NCI-H1436 treated with DMSO at 0.1 percent for 48 hours (cell line): ENCODE measurements at regions not wholly inside any gene's neighbourhood (a gene's known extent, or its start where the extent isn't known, plus 50 kb on each side); places are given as distances from the start of the nearest gene placed in this dataset.
A peak's percentile ranks its signal among the peaks of the same experiment; 100 is the strongest.
"Not testable (repeated sequence)": the region's sequence is repeated elsewhere in the genome, so short reads cannot be mapped to it uniquely, and the experiment has no call there.

ENCODE experiments used
- DNase-seq: peaks from one replicate; lab custom pipeline; 2025; lab: John Stamatoyannopoulos, UW

DNA sequence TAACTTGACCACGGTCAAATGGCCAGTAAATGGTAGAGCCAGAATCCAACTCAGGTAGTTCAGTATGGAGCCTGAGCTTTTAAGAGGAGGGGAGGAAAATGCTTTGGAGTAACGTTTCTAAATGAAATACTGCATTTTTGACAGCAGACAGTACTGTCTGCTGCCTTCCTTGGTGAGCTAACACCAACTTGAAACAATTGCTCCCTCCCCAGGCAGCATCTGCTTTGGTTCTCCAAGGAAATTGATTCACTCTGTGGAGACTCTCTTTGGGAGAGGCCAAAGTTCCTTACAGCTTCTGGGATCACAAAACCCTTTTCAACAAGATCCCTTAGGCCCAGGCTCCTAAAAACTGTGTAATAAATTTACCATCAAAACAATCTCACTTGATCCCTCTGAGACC is 75.2 kb upstream of the SSBP2 start:
- DNase-seq, result no peak

DNA sequence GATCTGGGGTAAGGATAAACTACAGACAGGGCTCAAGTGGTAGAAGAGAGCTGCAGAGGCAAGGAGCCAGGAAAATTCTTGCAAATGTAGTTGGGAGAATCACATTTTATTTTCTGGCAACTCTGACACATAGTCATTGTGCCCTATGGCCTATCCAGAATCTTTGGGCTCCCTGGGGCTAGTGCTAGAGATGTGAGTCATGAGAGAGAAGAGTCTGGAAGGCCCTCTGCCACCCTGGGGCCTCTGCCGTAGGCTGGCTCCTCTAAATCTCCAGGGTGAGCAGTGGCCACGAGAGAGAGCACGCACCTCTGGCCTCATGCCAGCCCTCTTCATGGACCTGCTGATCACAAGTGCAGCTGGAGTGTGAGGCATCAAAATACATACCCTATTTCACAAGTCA is 74.3 kb upstream of the SSBP2 start:
- peak; percentile 10 for DNase-seq

DNA sequence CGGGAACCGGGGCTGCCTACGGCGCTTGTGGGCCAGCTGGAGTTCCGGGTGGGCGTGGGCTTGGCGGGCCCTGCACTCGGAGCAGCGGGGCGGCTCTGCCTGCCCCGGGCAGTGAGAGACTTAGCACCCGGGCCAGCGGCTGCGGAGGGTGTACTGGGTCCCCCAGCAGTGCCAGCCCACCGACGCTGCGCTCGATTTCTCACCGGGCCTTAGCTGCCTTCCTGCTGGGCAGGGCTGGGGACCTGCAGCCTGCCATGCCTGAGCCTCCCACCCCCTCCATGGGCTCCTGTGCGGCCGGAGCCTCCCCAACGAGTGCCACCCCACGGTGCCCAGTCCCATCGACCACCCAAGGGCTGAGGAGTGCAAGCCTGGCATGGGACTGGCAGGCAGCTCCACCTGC is 72.8 kb upstream of the SSBP2 start:
- not testable (repeated sequence) for DNase-seq

DNA sequence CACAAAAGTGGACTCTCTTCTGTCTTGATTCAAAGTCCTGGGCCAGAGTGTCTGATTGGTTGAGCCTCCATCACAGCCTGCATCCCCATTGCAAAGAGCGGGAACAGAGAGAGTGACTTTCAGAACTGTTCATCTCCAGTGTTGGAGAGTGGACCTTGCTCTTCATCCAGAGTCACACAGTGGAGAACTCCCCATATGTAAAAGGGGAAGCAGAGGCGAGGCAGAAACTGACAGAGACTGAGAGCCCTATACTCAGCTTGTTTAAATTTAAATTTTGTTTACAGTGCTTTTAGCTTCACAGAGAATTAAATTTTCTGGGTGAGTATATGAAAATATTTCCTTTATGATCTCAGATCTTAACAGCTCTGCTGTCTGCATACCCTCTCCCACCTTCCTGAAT is 70.0 kb upstream of the SSBP2 start:
- DNase-seq, result no peak

DNA sequence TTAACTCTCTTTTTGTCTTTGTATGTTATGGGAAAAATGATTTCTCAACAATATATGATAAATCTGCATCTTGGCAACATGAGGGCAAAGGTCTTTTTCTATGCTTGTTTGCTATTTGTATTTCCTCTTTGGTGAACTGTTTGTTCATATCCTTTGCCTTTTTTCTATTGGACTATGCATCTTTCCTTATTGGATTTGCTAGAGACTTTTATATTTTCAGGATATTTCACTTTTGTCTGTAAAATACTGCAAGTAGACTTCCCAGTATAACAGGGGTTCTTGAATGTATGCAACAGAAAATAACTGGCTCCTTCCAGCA is 69.4 kb upstream of the SSBP2 start:
- DNase-seq, result no peak

DNA sequence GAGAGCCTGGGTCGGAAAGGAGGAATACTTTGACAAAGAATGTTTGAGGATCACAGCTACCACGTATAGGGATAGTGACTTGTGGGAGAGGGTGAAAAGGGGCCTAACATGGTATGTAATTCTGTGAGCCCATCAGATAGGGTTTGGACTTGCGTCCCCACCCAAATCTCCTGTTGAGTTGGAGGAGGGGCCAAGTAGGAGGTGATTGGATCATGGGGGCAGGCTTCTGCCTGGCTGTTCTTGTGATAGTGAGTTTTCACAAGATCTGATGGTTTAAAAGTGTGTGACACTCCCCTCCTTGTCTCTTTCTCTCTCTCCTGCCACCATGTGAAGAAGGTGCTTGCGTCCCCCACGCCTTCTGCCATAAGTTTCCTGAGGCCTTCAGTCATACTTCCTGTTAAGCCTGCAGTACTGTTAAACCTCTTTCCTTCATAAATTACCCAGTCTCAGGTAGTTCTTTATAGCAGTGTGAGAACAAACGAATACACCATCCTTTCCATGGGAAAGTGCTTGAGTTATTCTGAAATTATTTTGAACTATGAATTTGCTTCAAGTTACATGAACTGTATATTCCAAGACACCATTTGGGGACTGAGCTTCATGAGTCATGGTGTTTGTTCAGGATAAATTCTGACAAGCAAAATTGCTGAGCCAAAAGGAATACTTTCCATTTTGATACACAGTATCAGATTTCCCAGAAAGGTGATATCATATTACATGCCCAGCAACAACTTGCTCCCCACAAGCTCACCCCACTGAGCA is 68.8 kb upstream of the SSBP2 start:
- DNase-seq, result no peak

DNA sequence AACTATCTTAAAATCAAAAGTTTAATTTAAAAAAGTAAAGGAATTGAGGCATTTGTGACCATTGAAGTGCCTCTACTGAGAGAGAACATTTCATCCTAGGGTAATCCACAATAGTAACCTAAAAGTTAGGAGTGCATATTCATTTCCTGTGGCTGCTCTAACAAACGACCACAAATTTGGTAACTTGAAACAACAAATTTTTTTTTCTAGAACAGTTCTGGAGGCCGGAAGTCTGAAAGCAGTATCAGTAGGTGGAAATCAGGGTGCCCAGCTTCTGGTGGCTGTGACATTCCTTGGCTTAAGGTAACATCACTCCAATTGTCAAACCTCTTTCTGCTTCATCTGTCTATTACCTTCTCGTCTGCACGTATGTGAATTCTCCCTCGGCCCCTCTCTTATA is 67.1 kb upstream of the SSBP2 start:
- no peak for DNase-seq

DNA sequence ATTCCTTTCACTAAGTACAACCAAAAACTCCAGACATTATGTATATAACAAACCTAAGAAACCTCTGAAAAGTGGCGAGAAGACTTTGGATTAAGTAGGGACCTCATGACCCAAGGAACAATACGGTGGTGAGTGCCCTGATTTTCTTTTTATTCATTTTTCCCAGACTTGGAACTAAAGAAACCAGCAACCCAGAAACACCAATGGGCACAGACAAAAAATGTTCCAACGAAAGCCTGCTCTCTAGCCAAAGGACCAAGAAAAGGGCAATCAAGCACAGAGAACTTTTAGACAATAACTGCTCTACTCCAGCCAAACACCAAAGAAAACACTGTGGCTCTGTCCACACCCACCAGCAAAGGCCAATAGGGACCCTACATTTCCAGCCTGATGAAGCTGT is 66.2 kb upstream of the SSBP2 start:
- no peak for DNase-seq

DNA sequence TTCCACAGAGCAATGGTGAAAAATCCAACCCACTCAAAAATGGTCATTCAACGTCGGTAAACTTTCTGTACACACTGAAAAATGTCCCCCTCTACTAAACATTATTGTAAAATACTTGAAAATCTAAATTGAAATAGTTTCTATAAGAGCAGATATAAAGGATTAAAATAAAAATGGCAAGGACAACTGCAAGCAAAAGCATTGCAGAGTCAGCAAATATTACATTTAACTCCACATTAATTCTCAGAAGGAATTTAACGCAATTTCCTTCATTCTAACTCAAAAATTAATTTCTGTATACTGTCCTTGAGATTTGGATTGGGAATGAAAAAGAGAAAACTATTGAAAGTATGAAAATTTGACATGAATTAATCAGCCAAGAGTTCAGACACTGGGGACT is 64.4 kb upstream of the SSBP2 start:
- no peak for DNase-seq

DNA sequence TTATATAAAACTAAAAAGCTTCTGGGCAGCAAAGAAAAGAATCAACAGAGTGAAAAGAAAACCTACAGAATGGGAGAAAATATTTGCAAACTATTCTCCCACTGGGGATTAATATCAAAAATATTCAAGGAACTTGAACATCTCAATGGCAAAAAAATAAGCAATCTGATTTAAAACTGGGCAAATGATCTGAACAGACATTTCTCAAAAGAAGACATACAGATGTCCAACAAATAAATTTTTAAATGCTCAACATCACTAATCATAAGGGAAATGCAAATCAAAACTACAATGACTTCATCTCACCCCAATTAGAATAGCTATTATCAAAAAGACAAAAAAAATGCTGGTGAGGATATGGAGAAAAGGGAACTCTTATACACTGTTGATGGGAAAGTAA is 57.2 kb upstream of the SSBP2 start:
- DNase-seq, result no peak

DNA sequence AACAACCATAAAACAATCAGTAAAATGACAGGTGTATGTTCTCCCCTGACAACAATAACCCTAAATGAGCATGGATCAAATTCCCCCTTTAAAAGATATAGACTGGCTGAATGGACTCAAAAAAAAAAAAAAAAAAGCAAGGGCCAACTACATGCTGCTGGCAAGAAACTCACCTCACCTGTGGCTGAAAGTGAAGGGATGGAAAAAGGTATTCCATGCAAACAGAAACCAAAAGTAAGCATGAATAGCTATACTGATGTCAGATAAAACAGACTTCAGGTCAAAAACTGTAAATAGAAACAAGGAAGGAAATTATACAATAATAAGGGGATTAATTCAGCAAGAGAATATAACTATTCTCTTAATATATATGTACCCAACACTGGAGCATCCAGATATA is 54.2 kb upstream of the SSBP2 start:
- no peak for DNase-seq

DNA sequence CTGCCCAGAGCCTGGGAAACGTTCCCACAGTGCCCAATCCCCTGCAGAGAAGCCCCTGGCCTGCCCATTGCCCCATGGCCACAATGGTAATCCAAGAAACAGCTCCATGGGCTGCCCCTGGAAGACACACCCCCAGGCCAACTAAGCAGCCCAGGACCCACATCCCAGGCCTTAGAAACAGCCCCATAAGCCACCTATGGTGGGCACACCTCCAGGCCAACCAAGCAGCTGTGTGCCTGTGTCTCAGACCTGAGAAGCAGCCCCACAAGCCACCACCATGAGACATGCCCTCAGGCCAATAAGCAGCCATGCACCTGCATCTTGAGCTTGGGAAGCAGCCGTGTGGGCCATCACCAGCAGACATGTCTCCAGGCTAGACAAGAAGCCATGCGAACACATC is 52.9 kb upstream of the SSBP2 start:
- no peak for DNase-seq

DNA sequence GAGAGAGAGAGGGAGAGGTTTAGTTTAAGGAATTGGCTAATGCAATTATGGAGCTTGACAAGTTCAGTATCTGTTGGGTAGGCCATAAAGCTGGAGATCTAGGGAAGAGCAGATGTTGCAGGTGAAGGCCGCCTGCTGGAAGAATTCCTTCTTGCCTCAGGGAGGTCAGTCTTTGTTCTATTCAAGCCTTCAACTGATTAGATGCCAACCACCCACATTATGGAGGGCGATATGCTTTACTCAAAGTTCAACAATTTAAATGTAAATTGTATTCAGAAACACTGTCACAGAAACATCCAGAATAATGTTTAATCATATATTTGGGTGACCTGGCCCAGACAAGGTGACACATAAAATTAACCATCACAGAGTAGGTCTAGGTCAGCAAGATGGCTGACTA is 51.7 kb upstream of the SSBP2 start:
- DNase-seq, result no peak

DNA sequence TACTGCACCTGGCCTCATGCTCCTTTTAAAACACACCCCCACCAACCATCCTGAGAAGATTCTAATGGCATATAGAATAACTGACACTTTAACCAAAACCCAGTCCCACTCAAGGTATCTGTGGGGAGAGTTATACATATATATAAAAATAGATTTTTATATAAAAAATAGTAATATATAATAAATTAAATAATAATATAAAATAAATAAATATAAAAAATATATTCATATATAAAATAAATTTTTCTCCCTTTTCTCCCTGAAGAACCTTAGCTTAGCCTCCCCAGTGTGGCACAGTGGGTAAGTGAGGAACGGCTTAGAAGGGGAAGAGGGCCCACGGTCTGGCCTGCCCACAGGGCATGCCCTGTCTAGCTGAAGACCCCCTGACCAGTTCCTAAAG is 51.1 kb upstream of the SSBP2 start:
- no peak for DNase-seq

DNA sequence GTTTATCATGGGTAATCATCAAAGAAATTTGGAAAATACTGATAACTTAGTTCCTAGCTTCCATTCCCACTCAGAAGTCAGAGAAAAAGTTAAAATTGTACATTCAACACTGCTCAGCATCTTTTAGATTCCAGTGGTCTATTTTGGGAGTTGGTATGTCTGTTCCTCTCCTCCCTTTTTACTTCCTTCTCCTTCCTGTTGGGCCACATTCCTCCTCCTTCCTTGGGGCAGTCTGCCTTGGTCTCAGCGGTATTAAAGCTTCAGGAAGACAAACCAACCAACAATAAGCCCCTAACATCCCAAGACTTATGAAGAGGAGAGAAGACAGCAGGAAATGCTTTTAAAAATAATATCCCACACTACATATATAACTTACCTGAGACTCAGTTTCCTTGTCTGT is 49.9 kb upstream of the SSBP2 start:
- DNase-seq, result no peak
